ENCODE measurements at regions not wholly inside any gene's neighbourhood (a gene's known extent, or its start where the extent isn't known, plus 50 kb on each side); places are given as distances from the start of the nearest gene placed in this dataset.
"Not testable (repeated sequence)": the region's sequence is repeated elsewhere in the genome, so short reads cannot be mapped to it uniquely, and the experiment has no call there.

GRCh38 chr2:131639001-131639620, 111.4 kb downstream of the CCDC74A start:
- not testable (repeated sequence) for DNase-seq (ENCODE audit: low read depth)

- DNase-seq (ENCODE audit: low read depth), result peak; percentile 85
Observed at GRCh38 chr2:131641414-131642206, 113.9 kb downstream of the CCDC74A start.

- not testable (repeated sequence) for DNase-seq (ENCODE audit: low read depth)
Observed at GRCh38 chr2:131643180-131643579, 115.5 kb downstream of the CCDC74A start.

- no peak for DNase-seq (ENCODE audit: low read depth)
Observed at GRCh38 chr2:131645177-131645765, 117.6 kb downstream of the CCDC74A start.

GRCh38 chr2:131646220-131646619, 118.5 kb downstream of the CCDC74A start:
- DNase-seq (ENCODE audit: low read depth), result not testable (repeated sequence)

GRCh38 chr2:131646669-131647297, 119.1 kb downstream of the CCDC74A start:
- no peak for DNase-seq (ENCODE audit: low read depth)

GRCh38 chr2:131648565-131648964, 120.9 kb downstream of the CCDC74A start:
- not testable (repeated sequence) for DNase-seq (ENCODE audit: low read depth)

GRCh38 chr2:131652246-131652645, 124.6 kb downstream of the CCDC74A start:
- not testable (repeated sequence) for DNase-seq (ENCODE audit: low read depth)

GRCh38 chr2:131654107-131654506, 126.4 kb downstream of the CCDC74A start:
- not testable (repeated sequence) for DNase-seq (ENCODE audit: low read depth)

- DNase-seq (ENCODE audit: low read depth), result no peak
Observed at GRCh38 chr2:131656816-131657633, 129.3 kb downstream of the CCDC74A start.

- no peak for DNase-seq (ENCODE audit: low read depth)
Observed at GRCh38 chr2:131657895-131658768, 130.4 kb downstream of the CCDC74A start.

GRCh38 chr2:131658769-131659131, 131.1 kb downstream of the CCDC74A start:
- DNase-seq (ENCODE audit: low read depth), result no peak

GRCh38 chr2:131659168-131659572, 131.5 kb downstream of the CCDC74A start:
- no peak for DNase-seq (ENCODE audit: low read depth)

- DNase-seq (ENCODE audit: low read depth), result not testable (repeated sequence)
Observed at GRCh38 chr2:131661101-131661782, 133.6 kb downstream of the CCDC74A start.

GRCh38 chr2:131661884-131662535, 134.3 kb downstream of the CCDC74A start:
- not testable (repeated sequence) for DNase-seq (ENCODE audit: low read depth)

- not testable (repeated sequence) for DNase-seq (ENCODE audit: low read depth)
Observed at GRCh38 chr2:131663501-131663900, 135.8 kb downstream of the CCDC74A start.

- DNase-seq (ENCODE audit: low read depth), result not testable (repeated sequence)
Observed at GRCh38 chr2:131665716-131666115, 138.0 kb downstream of the CCDC74A start.

- peak; percentile 95 for DNase-seq (ENCODE audit: low read depth)
Observed at GRCh38 chr2:131668794-131669540, 141.3 kb downstream of the CCDC74A start.

All from HT1080 (cell line).